ENCODE measurements at regions not wholly inside any gene's neighbourhood (a gene's known extent, or its start where the extent isn't known, plus 50 kb on each side); places are given as distances from the start of the nearest gene placed in this dataset.

DNA sequence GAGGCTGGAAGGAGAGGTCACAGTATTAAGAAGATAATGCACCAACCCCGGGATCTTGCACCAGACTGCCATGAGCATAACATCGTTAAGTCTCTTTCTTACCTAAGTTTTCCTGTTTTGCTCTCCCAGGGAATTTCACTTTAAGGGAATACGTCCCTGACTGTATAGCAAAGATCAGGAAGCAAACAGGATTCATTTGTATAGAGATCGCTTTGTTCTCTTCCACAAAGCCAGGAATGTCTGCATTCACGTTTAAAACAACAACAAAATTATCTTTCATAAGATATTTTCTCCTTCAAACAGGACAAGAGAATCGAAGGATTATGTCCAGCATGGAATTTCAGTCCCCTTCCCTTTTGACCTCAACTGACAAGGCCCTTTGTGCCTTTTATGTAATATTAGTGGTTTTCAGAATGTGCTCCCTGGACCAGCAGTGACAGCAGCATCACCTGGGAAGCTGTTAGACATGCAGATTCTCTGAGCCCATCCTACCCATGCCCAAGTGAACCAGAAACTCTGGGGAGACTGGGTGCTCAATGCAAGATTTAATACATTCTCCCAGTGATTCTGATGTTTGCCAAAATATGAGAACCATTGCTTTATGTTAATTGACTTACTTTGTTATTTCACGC is 286.3 kb downstream of the FGFR2 start:
- no peak overlapping the region for H3K4me3 ChIP-seq (ENCODE audit: low read depth, low read length)
- DNase-seq (ENCODE audit: low read depth), result no peak
- TF ChIP-seq, protein P1, sequence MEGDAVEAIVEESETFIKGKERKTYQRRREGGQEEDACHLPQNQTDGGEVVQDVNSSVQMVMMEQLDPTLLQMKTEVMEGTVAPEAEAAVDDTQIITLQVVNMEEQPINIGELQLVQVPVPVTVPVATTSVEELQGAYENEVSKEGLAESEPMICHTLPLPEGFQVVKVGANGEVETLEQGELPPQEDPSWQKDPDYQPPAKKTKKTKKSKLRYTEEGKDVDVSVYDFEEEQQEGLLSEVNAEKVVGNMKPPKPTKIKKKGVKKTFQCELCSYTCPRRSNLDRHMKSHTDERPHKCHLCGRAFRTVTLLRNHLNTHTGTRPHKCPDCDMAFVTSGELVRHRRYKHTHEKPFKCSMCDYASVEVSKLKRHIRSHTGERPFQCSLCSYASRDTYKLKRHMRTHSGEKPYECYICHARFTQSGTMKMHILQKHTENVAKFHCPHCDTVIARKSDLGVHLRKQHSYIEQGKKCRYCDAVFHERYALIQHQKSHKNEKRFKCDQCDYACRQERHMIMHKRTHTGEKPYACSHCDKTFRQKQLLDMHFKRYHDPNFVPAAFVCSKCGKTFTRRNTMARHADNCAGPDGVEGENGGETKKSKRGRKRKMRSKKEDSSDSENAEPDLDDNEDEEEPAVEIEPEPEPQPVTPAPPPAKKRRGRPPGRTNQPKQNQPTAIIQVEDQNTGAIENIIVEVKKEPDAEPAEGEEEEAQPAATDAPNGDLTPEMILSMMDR (conservative IDR thresholded peaks at IDR 0.05; ENCODE audit: low read depth, low read length), result no peak

DNA sequence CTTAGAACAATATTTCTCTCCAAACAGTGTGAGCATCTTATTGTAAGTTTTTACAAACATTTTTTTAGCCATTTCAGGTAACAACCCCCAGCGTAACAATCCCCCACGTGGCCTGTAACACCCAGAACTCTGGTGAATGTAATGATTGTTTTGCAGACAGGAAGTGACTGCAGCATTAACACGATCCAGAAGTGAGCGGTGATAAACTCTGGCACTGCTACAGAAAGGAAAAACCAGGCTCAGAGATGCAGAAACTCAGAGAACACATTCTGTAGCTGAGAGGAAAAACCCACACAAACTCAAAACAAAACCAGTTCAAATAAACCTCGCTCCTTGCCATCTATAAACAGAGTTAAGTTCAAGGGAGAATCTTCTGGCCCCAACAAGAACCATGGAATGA is 285.7 kb downstream of the FGFR2 start:
- TF ChIP-seq, protein P1 (conservative IDR thresholded peaks at IDR 0.05; ENCODE audit: low read depth, low read length), result no peak
- no peak overlapping the region for H3K4me3 ChIP-seq (ENCODE audit: low read depth, low read length)
- DNase-seq (ENCODE audit: low read depth), result no peak

DNA sequence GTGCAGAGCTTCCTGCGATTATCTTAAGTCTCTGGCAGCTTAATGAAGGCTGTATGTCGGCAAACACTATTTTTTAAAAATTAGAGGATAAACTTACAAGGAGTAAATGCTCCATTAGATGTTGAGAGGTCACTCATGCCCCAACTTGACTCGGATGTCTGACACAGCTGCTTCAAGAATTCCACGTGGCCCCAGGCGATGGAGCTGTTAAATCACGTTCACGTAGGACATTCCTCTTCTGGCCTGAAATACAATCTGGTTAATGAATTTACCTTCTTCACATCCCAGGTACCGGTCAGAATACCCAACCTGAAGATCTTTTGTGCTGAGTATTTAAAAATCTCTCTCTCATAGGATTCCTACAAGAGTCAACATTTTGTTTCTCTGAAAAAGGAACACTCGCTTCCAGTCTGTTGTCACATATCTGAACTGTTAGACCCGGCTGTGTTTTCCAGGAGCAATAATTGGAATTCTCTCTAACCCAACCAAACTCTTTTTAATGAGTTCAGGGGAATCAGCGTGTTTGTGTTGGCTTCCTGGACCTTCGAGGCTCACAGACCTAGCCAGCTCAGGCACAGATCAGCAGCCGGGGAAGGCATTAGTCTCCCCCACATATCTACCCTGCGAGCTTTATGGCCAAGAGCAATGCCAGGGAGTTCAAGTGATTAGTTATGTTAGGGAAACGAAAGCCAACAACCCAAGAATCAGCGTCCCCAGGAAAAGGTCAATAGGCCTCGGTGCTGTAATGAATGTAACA is 284.9 kb downstream of the FGFR2 start:
- no peak for DNase-seq (ENCODE audit: low read depth)
- TF ChIP-seq, protein P1 (conservative IDR thresholded peaks at IDR 0.05; ENCODE audit: low read depth, low read length), result no peak
- H3K4me3 ChIP-seq (ENCODE audit: low read depth, low read length), result no peak overlapping the region

DNA sequence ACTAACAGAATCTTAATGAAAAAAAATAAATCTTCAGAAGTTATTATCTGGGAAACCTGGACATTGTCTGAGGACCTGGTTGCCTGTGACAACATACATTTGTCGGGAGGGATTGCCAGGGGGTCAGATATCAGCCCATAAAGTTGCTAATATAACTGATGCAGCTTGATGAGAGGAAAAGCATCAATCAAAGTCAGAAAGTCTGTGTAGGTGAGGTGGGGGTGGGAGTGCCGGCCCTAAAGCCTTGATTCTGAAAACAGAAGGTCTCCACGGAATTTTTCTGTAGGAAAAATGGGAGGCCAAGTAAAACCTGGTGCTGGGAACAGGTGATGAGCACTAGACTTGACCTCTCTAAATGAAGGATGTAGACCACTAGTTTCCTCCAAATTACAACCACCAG is 281.8 kb downstream of the FGFR2 start:
- H3K4me3 ChIP-seq (ENCODE audit: low read depth, low read length), result no peak overlapping the region
- TF ChIP-seq, protein P1 (conservative IDR thresholded peaks at IDR 0.05; ENCODE audit: low read depth, low read length), result no peak
- no peak for DNase-seq (ENCODE audit: low read depth)

DNA sequence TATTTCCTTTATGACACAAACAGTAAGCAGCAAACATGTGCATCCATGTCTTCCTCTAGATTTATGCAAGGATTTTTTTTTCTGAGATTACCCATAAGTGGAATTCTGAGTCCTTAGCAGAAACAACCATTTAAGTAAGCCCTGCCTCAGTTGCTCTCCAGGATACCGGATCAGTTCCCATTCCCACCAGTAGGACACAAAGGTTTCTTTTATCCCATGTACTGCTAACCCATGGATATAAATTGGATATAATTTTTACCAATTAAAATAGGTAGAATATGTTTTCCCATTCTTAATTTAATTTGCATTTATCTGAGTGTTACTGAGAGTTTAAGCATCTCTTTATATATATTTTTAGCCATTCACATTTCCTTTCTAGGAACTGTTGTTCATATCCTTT is 280.9 kb downstream of the FGFR2 start:
- TF ChIP-seq, protein P1 (conservative IDR thresholded peaks at IDR 0.05; ENCODE audit: low read depth, low read length), result no peak
- no peak for DNase-seq (ENCODE audit: low read depth)
- H3K4me3 ChIP-seq (ENCODE audit: low read depth, low read length), result no peak overlapping the region

DNA sequence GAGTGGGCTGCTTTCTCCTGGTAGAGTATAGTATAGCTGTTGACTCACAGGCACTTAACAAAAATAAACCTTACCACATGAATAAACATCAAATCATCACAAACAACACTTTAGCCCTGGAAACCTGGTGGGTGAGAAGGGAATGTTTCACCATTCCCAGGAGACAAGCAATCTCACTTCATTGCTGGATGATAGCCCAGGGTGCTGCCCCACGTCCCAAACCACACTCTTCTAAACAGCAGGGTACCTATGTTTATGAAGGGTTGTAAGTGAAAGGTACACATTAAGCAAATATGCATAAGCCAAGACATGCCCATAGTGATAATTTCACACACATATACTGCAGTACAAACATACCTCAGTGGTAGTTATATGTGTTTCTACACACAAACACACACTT is 276.2 kb downstream of the FGFR2 start:
- H3K4me3 ChIP-seq (ENCODE audit: low read depth, low read length), result no peak overlapping the region
- TF ChIP-seq, protein P1 (conservative IDR thresholded peaks at IDR 0.05; ENCODE audit: low read depth, low read length), result no peak
- DNase-seq (ENCODE audit: low read depth), result no peak

DNA sequence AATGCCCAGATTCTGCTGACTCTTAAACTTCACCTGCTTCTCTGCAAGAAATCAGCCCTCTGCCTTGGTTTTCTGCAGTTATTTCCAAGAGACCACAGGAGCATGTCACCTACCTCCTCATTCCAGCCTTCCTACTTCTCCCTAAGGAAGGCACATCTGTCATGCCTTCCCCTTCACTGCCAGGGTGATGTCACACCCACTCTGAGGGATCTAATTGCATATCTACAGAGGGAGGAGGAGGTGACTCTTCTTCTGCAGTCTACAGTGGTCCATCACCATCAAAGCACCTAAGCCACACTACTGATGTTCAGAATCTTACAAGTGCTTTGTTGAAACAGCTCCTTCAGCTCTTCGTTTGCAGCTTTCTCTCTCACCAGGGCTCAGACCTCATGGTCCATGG is 275.5 kb downstream of the FGFR2 start:
- no peak overlapping the region for H3K4me3 ChIP-seq (ENCODE audit: low read depth, low read length)
- DNase-seq (ENCODE audit: low read depth), result no peak
- TF ChIP-seq, protein P1 (conservative IDR thresholded peaks at IDR 0.05; ENCODE audit: low read depth, low read length), result no peak

Data from choroid plexus epithelial cell (primary cell).